HCT116 (cell line): ENCODE measurements at regions not wholly inside any gene's neighbourhood (a gene's known extent, or its start where the extent isn't known, plus 50 kb on each side); places are given as distances from the start of the nearest gene placed in this dataset.

ENCODE experiments used
- CBX3 ChIP-seq: IDR thresholded peaks from 2 replicates; pipeline ENCODE4 v1.6.1; 2012; ENCODE audit warnings: low read depth
- CEBPB ChIP-seq: IDR thresholded peaks from 2 replicates; pipeline ENCODE4 v1.6.1; 2012; ENCODE audit warnings: low read depth
- EZH2 ChIP-seq: fragments of 200-600 bp; sonication (generic); IDR thresholded peaks from 2 replicates; pipeline ENCODE4 v1.6.1; 2017; ENCODE audit warnings: antibody characterized with exemption, mixed run types
- EZH2phosphoT487 ChIP-seq: fragments of 200-600 bp; IDR thresholded peaks from 2 replicates; pipeline ENCODE4 v1.6.1; 2018; ENCODE audit warnings: antibody characterized with exemption, borderline replicate concordance
- JUND ChIP-seq: IDR thresholded peaks from 2 replicates; pipeline ENCODE4 v1.6.1; 2012
- POLR2AphosphoS5 ChIP-seq: IDR thresholded peaks from 2 replicates; pipeline ENCODE4 v1.6.1; 2011; ENCODE audit warnings: mild to moderate bottlenecking, low read depth, low read length, moderate library complexity
- SIN3A ChIP-seq: IDR thresholded peaks from 2 replicates; pipeline ENCODE4 v1.6.1; 2012; ENCODE audit warnings: low read depth
- SRF ChIP-seq: IDR thresholded peaks from 2 replicates; pipeline ENCODE4 v1.6.1; 2012; ENCODE audit warnings: low read depth
- TCF7L2 ChIP-seq: IDR thresholded peaks from 2 replicates; pipeline ENCODE4 v1.7.0; 2011; ENCODE audit warnings: borderline replicate concordance, inconsistent platforms; ENCODE audit not compliant: insufficient read depth, insufficient read length; ENCODE audit errors: extremely low read depth
- YY1 ChIP-seq: IDR thresholded peaks from 2 replicates; pipeline ENCODE4 v1.6.1; 2011; ENCODE audit warnings: low read length, low read depth, moderate library complexity, mild to moderate bottlenecking; ENCODE audit not compliant: insufficient replicate concordance; ENCODE audit errors: extremely low read depth
- ZBTB33 ChIP-seq: IDR thresholded peaks from 2 replicates; pipeline ENCODE4 v1.6.1; 2011; ENCODE audit warnings: mild to moderate bottlenecking, low read length, moderate library complexity; ENCODE audit not compliant: insufficient replicate concordance; ENCODE audit errors: extremely low read depth
- ZNF274 ChIP-seq: fragments of 200-500 bp; sonication (Bioruptor generic); IDR thresholded peaks from 2 replicates; pipeline ENCODE4 v1.6.1; 2014; ENCODE audit warnings: mild to moderate bottlenecking, low read depth, low read length, inconsistent platforms
- TF ChIP-seq, protein P1 (sequence below), 3 experiments: fragments of 200-600 bp in 1 of 3; sonication (generic) in 1 of 3; IDR thresholded peaks in 2 of 3; conservative IDR thresholded peaks in 1 of 3; 2 replicates each; pipeline ENCODE4 v1.5.1; 2012 to 2017; ENCODE audit warnings: low read depth in 2 of 3, low read length in 2 of 3, antibody characterized with exemption in 1 of 3, borderline replicate concordance in 1 of 3, control low read depth in 1 of 3, mild to moderate bottlenecking in 1 of 3, mixed read lengths in 1 of 3, mixed run types in 1 of 3, moderate library complexity in 1 of 3; ENCODE audit not compliant: insufficient read depth in 1 of 3
- TF ChIP-seq, protein P2 (sequence below): IDR thresholded peaks from 2 replicates; pipeline ENCODE4 v1.6.1; 2012; ENCODE audit warnings: low read depth

DNA sequence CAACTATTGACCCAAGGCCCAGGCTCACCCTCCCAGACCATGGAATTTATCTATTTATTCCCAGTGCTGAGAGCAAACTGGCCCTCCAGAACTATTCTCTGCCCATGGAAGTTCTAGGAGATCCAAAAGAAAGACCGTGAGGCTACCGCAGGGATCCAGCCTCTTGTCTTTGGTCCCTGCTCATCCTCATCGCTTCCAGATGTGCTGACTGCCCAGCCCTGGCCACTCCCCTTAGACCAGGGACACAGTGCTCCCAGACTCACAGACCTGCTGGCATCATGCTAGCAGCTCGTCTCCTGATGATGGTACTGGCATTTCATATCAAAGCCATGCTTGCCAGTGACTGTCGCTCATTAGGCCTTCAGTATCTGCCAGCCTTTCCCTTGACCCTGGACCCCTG, 405.7 kb upstream of the PPP2R3A start:
- TF ChIP-seq EZH2phosphoT487 (no peak), CBX3 (no peak), ZNF274 (no peak), SIN3A (no peak), POLR2AphosphoS5 (no peak), YY1 (no peak), TCF7L2 (no peak), ZBTB33 (no peak), CEBPB (no peak), SRF (no peak), EZH2 (no peak), JUND (no peak)
- TF ChIP-seq, protein P1, sequence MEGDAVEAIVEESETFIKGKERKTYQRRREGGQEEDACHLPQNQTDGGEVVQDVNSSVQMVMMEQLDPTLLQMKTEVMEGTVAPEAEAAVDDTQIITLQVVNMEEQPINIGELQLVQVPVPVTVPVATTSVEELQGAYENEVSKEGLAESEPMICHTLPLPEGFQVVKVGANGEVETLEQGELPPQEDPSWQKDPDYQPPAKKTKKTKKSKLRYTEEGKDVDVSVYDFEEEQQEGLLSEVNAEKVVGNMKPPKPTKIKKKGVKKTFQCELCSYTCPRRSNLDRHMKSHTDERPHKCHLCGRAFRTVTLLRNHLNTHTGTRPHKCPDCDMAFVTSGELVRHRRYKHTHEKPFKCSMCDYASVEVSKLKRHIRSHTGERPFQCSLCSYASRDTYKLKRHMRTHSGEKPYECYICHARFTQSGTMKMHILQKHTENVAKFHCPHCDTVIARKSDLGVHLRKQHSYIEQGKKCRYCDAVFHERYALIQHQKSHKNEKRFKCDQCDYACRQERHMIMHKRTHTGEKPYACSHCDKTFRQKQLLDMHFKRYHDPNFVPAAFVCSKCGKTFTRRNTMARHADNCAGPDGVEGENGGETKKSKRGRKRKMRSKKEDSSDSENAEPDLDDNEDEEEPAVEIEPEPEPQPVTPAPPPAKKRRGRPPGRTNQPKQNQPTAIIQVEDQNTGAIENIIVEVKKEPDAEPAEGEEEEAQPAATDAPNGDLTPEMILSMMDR (IDR thresholded peaks at IDR 0.05 in 2 of 3, conservative IDR thresholded peaks at IDR 0.05 in 1 of 3; ENCODE audit: borderline replicate concordance in 1 of 3, insufficient read depth in 1 of 3, low read depth in 2 of 3, low read length in 2 of 3): no peak
- TF ChIP-seq, protein P2, sequence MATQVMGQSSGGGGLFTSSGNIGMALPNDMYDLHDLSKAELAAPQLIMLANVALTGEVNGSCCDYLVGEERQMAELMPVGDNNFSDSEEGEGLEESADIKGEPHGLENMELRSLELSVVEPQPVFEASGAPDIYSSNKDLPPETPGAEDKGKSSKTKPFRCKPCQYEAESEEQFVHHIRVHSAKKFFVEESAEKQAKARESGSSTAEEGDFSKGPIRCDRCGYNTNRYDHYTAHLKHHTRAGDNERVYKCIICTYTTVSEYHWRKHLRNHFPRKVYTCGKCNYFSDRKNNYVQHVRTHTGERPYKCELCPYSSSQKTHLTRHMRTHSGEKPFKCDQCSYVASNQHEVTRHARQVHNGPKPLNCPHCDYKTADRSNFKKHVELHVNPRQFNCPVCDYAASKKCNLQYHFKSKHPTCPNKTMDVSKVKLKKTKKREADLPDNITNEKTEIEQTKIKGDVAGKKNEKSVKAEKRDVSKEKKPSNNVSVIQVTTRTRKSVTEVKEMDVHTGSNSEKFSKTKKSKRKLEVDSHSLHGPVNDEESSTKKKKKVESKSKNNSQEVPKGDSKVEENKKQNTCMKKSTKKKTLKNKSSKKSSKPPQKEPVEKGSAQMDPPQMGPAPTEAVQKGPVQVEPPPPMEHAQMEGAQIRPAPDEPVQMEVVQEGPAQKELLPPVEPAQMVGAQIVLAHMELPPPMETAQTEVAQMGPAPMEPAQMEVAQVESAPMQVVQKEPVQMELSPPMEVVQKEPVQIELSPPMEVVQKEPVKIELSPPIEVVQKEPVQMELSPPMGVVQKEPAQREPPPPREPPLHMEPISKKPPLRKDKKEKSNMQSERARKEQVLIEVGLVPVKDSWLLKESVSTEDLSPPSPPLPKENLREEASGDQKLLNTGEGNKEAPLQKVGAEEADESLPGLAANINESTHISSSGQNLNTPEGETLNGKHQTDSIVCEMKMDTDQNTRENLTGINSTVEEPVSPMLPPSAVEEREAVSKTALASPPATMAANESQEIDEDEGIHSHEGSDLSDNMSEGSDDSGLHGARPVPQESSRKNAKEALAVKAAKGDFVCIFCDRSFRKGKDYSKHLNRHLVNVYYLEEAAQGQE: no peak
